GM12878 (cell line): ENCODE measurements at regions not wholly inside any gene's neighbourhood (a gene's known extent, or its start where the extent isn't known, plus 50 kb on each side); places are given as distances from the start of the nearest gene placed in this dataset.

Experiments
- ATAC-seq: fragments of 200-7000 bp; cut with Tn5 transposase; 3 replicates; pipeline ENCODE4 v1.9.1; 2020; ENCODE audit warnings: mild to moderate bottlenecking, moderate library complexity
- BruUV-seq: library from RNA; stranded (reverse); fragments of 400-500 nt; replicated peaks from 2 replicates; lab custom pipeline; 2021; lab: Mats Ljungman, UMichigan
- CTCF ChIA-PET: fragments of 300-600 bp; sonication (Branson Sonifier 250); formaldehyde crosslinking; extraction: SDS; loops from one replicate; lab custom pipeline; 2021; ENCODE audit warnings: inconsistent platforms; lab: Yijun Ruan, JAX
- POLR2A ChIA-PET: fragments of 350-600 bp; formaldehyde crosslinking; extraction: SDS; loops from one replicate; lab custom pipeline; 2021; ENCODE audit warnings: inconsistent platforms; lab: Charles Lee
- RAD21 ChIA-PET: fragments of 300-600 bp; sonication (Branson Sonifier 250); formaldehyde crosslinking; loops from one replicate; lab custom pipeline; 2023; ENCODE audit warnings: antibody characterized with exemption; ENCODE audit not compliant: unreplicated experiment; lab: Charles Lee
- SMC1A ChIA-PET: fragments of 300-600 bp; sonication (Branson Sonifier 250); formaldehyde crosslinking; loops from one replicate; lab custom pipeline; 2023; ENCODE audit not compliant: unreplicated experiment, uncharacterized antibody; lab: Charles Lee
- DNase-seq: peaks from one replicate; pipeline ENCODE4 v3.0.0-alpha.2; 2011; ENCODE audit warnings: low read depth, low spot score
- FAIRE-seq: peaks from 3 replicates; lab custom pipeline; 2011; peaks lifted over from hg19 to GRCh38; lab: Jason Lieb, UNC
- H2AFZ ChIP-seq: 2 replicates; pipeline ENCODE4 v1.6.0; 2011; ENCODE audit warnings: low read depth, low read length, control low read depth; ENCODE audit not compliant: control insufficient read depth
- H3K27ac ChIP-seq: 2 replicates; pipeline ENCODE4 v1.5.1; 2011; ENCODE audit warnings: control low read depth; ENCODE audit not compliant: control insufficient read depth, insufficient read depth
- H3K27me3 ChIP-seq, 2 experiments: replicated peaks in 1 of 2; 2 replicates each; pipeline versions ENCODE4 v1.6.0 to v1.6.1; 2011; ENCODE audit warnings: low read length in 1 of 2; ENCODE audit not compliant: control insufficient read depth in 2 of 2, insufficient read depth in 2 of 2
- H3K36me3 ChIP-seq, 2 experiments: 2 replicates each; pipeline ENCODE4 v1.5.1; 2011; ENCODE audit warnings: low read length in 1 of 2; ENCODE audit not compliant: control insufficient read depth in 2 of 2, insufficient read depth in 2 of 2
- H3K4me1 ChIP-seq: 2 replicates; pipeline ENCODE4 v1.6.1; 2011; ENCODE audit warnings: mild to moderate bottlenecking, low read length, moderate library complexity, mixed read lengths; ENCODE audit not compliant: control insufficient read depth, insufficient read depth
- H3K4me2 ChIP-seq: 2 replicates; pipeline ENCODE4 v1.6.0; 2011; ENCODE audit warnings: control low read depth; ENCODE audit not compliant: control insufficient read depth, insufficient read depth
- H3K4me3 ChIP-seq: fragments of 200-600 bp; sonication (generic); 2 replicates; pipeline ENCODE4 v1.5.1; 2016
- H3K79me2 ChIP-seq: 2 replicates; pipeline ENCODE4 v1.6.0; 2011; ENCODE audit warnings: low read length; ENCODE audit not compliant: control insufficient read depth, insufficient read depth
- H3K9ac ChIP-seq: 2 replicates; pipeline ENCODE4 v1.8.0; 2011; ENCODE audit warnings: low read length, control low read depth, mixed read lengths; ENCODE audit not compliant: control insufficient read depth, insufficient read depth
- H3K9me3 ChIP-seq: replicated peaks from 3 replicates; pipeline ENCODE4 v1.5.1; 2011; ENCODE audit warnings: mild to moderate bottlenecking, low read length; ENCODE audit not compliant: control insufficient read depth, insufficient read depth
- H4K20me1 ChIP-seq: 2 replicates; pipeline ENCODE4 v1.6.0; 2011; ENCODE audit not compliant: control insufficient read depth, insufficient read depth
- ATF2 ChIP-seq: IDR thresholded peaks from 2 replicates; pipeline ENCODE4 v1.6.1; 2012; ENCODE audit warnings: low read length, inconsistent platforms
- BMI1 ChIP-seq: fragments of 450-650 bp; IDR thresholded peaks from 2 replicates; pipeline ENCODE4 v1.6.1; 2016; ENCODE audit warnings: mild to moderate bottlenecking, moderate library complexity, borderline replicate concordance
- CTCF ChIP-seq, 3 experiments: IDR thresholded peaks in 2 of 3; conservative IDR thresholded peaks in 1 of 3; 2 replicates each; pipeline ENCODE4 v1.5.1; 2011; ENCODE audit warnings: low read depth in 3 of 3, low read length in 3 of 3, mild to moderate bottlenecking in 3 of 3, control low read depth in 2 of 3, moderate library complexity in 2 of 3, inconsistent platforms in 1 of 3, mixed read lengths in 1 of 3; ENCODE audit not compliant: control insufficient read depth in 2 of 3, insufficient read depth in 1 of 3; ENCODE audit errors: extremely low read depth in 1 of 3
- E2F4 ChIP-seq: IDR thresholded peaks from 2 replicates; pipeline ENCODE4 v1.6.1; 2012; ENCODE audit warnings: low read depth, low read length, improper control_type of control experiment
- GABPA ChIP-seq: IDR thresholded peaks from 2 replicates; pipeline ENCODE4 v1.6.1; 2014; ENCODE audit warnings: antibody characterized with exemption, low read depth, mild to moderate bottlenecking, inconsistent platforms
- HDAC2 ChIP-seq: fragments of 200-600 bp; sonication (generic); IDR thresholded peaks from 2 replicates; pipeline ENCODE4 v1.6.1; 2017
- MAX ChIP-seq: IDR thresholded peaks from 2 replicates; pipeline ENCODE4 v1.6.1; 2012; ENCODE audit warnings: low read depth, low read length, improper control_type of control experiment
- NRF1 ChIP-seq: conservative IDR thresholded peaks from 2 replicates; pipeline ENCODE4 v1.6.1; 2011; ENCODE audit warnings: mild to moderate bottlenecking, low read depth, low read length, improper control_type of control experiment
- POLR2AphosphoS5 ChIP-seq: IDR thresholded peaks from 2 replicates; pipeline ENCODE4 v1.6.1; 2011; ENCODE audit warnings: mild to moderate bottlenecking, low read length, inconsistent platforms
- RAD51 ChIP-seq: fragments of 450-650 bp; IDR thresholded peaks from 2 replicates; pipeline ENCODE4 v1.6.1; 2016; ENCODE audit warnings: moderate library complexity, mild to moderate bottlenecking, inconsistent platforms
- RBBP5 ChIP-seq: fragments of 200-600 bp; sonication (generic); conservative IDR thresholded peaks from 2 replicates; pipeline ENCODE4 v1.6.1; 2016
- RCOR1 ChIP-seq: conservative IDR thresholded peaks from 2 replicates; pipeline ENCODE4 v1.6.1; 2012; ENCODE audit warnings: low read depth, low read length, improper control_type of control experiment
- REST ChIP-seq: IDR thresholded peaks from 2 replicates; pipeline ENCODE4 v1.6.1; 2012; ENCODE audit warnings: mild to moderate bottlenecking, low read depth, low read length
- RFX5 ChIP-seq: IDR thresholded peaks from 2 replicates; pipeline ENCODE4 v1.6.1; 2011; ENCODE audit warnings: low read depth, low read length, improper control_type of control experiment
- YBX1 ChIP-seq: fragments of 450-650 bp; IDR thresholded peaks from 2 replicates; pipeline ENCODE4 v1.6.1; 2016; ENCODE audit warnings: antibody characterized with exemption
- ZNF384 ChIP-seq: IDR thresholded peaks from 2 replicates; pipeline ENCODE4 v1.6.1; 2012; ENCODE audit warnings: low read depth, mild to moderate bottlenecking, low read length, improper control_type of control experiment, borderline replicate concordance
- ZNF622 ChIP-seq: fragments of 450-650 bp; IDR thresholded peaks from 2 replicates; pipeline ENCODE4 v1.6.1; 2017; ENCODE audit warnings: mild to moderate bottlenecking, inconsistent platforms
- WGBS: methylation state at CpG from one replicate; pipeline ENCODE4 v1.1.6; 2016; ENCODE audit warnings: low lambda C conversion rate; ENCODE audit not compliant: insufficient replicate concordance, insufficient coverage; ENCODE audit errors: missing lambda C conversion rate; 5-methylcytosine and 5-hydroxymethylcytosine counted together
- in situ Hi-C: fragments of 300-500 bp; cut with MboI; formaldehyde crosslinking; loops from 9 replicates; pipeline ENCODE4 v1.14.3; 2018; ENCODE audit warnings: mixed read lengths
- intact Hi-C: fragments of 100-400 bp; cut with micrococcal nuclease; formaldehyde crosslinking; loops from one replicate; pipeline ENCODE4 v1.14.2; 2022; ENCODE audit not compliant: unreplicated experiment

- no peak overlapping the region for H3K27ac ChIP-seq
- H3K4me2 ChIP-seq = no peak overlapping the region
- no TSS peak for BruUV-seq
- no peaks in the 10 kb centered on the region for H3K9me3 ChIP-seq
- H3K4me1 ChIP-seq = peaks cover 23% of the 10 kb centered on the region
- ChIA-PET POLR2A (no interaction called here), SMC1A (no interaction called here), CTCF (no interaction called here), RAD21 (no interaction called here)
- in situ Hi-C loops (no loop called here), intact Hi-C loops (no loop called here)
- H3K27me3 ChIP-seq = no peaks in the 10 kb centered on the region
- ATAC-seq (no peak), FAIRE-seq (no peak), DNase-seq (no peak)
- 46% methylated on average over 5 of the region's 5 CpGs for WGBS
- H3K9ac ChIP-seq = no peak overlapping the region
- H3K79me2 ChIP-seq = no peaks in the 10 kb centered on the region
- no peaks in the 10 kb centered on the region for H3K36me3 ChIP-seq
- no peaks in the 10 kb centered on the region for H4K20me1 ChIP-seq
- no peak overlapping the region for H3K4me3 ChIP-seq
- no peak overlapping the region for H2AFZ ChIP-seq
- TF ChIP-seq BMI1 (no peak), CTCF (IDR thresholded peaks at IDR 0.05 in 2 of 3, conservative IDR thresholded peaks at IDR 0.05 in 1 of 3; ENCODE audit: control insufficient read depth in 2 of 3, extremely low read depth in 1 of 3, insufficient read depth in 1 of 3, low read depth in 3 of 3, low read length in 3 of 3) (no peak), YBX1 (no peak), MAX (no peak), ZNF384 (no peak), GABPA (no peak), RAD51 (no peak), RCOR1 (no peak), NRF1 (no peak), ATF2 (no peak), E2F4 (no peak), RBBP5 (no peak), POLR2AphosphoS5 (no peak), ZNF622 (no peak), HDAC2 (no peak), RFX5 (no peak), REST (no peak)
These were observed 63.7 kb upstream of the NLK start for GRCh38 chr17:27978689-27979175.
